Jurkat, Clone E6-1 (cell line): ENCODE measurements at regions not wholly inside any gene's neighbourhood (a gene's known extent, or its start where the extent isn't known, plus 50 kb on each side); places are given as distances from the start of the nearest gene placed in this dataset.

Experiments
- DNase-seq: peaks from one replicate; pipeline ENCODE4 v3.0.0-alpha.2; 2011; ENCODE audit warnings: low read depth, low spot score
- H3K4me3 ChIP-seq: 2 replicates; pipeline ENCODE4 v1.5.1; 2011; ENCODE audit warnings: mild to moderate bottlenecking, low read length, control low read depth, moderate library complexity

GRCh38 chr18:79607361-79607952 lies 72.1 kb upstream of the CTDP1 start:
- H3K4me3 ChIP-seq = no peak overlapping the region
- DNase-seq = no peak

DNA sequence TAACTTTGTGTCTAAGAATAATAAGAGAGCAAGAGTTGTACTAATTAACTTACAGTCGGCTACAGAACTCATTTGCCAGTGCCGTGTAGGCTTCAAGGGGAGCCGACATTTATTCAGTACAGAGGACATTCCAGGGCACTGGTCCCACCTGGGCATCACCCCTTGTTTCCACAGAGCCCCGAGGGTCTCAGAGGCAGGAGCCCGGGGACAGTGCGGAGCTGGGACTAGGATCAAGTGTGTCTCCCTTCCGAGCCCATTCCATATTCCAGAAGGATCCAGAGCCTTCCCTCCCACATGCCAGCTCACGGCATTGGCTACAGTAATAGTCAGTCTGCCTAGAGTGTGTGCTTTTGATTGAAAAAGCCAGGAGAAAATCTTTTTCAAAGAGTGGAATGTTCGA lies 71.5 kb upstream of the CTDP1 start:
- no peak for DNase-seq
- no peak overlapping the region for H3K4me3 ChIP-seq

- DNase-seq = no peak
- no peak overlapping the region for H3K4me3 ChIP-seq
These were observed 71.1 kb upstream of the CTDP1 start for GRCh38 chr18:79608535-79608934.

DNA sequence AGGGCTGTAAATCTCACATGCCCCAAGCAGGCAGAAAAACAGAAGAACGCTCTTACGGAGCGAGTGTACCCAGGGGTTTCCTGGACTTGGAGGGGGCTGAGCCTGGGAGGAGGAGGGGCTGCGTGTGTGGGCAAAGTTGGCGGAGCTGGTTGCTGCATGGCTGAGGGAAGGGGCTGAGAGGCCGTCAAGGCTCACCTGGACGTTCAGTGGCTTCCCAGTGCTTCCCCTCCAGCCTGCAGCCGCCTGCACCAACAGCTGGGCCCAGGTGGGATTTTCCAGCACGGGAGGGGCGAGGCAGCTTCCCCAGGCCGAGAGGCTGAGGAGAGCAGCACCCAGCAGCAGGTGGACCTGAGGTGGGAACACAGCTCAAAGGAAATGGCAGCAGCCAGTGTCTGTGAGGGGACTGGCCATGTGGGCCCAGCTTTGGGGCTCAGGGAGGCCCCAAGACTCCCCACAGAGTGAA lies 70.6 kb upstream of the CTDP1 start:
- no peak overlapping the region for H3K4me3 ChIP-seq
- DNase-seq = no peak

DNA sequence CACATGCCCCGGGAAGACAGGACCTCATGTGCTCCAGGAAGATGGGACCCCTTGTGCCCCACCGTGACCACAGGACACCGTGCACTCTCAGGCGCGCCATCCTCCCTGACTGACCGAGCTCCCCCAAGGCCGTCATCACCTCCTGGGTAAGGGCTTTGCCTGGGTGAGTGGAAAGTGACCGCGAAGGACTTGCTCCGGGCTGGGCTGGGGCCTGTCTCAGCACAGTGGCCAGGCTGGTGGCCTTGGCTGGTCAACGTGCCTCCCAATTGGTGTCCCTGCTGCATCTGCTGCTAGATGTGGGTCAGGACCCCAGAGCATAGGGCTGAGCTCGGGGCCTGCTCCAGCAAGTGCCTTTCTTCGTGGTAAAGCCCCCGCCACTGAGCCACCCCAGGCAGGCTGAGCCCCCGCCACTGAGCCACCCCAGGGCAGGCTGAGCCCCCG lies 69.7 kb upstream of the CTDP1 start:
- no peak for DNase-seq
- H3K4me3 ChIP-seq = no peak overlapping the region

DNA sequence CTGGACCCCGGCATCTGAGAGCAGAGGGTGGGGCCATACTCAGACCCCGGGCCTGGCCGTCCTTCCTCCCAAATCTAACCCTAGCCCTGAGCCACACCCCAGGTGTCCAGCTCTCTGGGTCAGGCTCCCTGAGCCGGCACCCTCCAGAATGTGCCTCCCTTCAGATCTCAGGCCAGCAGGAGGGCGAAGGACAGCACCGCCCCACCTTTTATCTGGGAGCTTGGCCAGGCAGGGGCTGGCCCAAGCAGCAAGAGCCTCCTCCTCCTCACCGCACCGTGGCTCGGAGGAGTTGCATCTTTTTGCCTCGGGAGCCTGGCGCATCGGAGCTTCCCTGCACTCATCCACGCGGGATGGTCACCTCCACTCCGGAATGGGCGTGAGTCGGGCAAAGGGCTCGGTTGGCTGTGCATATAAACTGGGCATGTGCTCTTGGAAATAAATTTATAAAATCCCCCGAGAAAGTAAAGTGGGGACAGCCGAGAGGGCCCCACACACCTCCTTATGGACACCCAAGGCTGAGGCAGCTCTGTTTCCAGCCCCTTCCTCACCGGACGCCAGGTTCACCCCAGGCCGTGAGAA lies 69.1 kb upstream of the CTDP1 start:
- H3K4me3 ChIP-seq = no peak overlapping the region
- DNase-seq = no peak

DNA sequence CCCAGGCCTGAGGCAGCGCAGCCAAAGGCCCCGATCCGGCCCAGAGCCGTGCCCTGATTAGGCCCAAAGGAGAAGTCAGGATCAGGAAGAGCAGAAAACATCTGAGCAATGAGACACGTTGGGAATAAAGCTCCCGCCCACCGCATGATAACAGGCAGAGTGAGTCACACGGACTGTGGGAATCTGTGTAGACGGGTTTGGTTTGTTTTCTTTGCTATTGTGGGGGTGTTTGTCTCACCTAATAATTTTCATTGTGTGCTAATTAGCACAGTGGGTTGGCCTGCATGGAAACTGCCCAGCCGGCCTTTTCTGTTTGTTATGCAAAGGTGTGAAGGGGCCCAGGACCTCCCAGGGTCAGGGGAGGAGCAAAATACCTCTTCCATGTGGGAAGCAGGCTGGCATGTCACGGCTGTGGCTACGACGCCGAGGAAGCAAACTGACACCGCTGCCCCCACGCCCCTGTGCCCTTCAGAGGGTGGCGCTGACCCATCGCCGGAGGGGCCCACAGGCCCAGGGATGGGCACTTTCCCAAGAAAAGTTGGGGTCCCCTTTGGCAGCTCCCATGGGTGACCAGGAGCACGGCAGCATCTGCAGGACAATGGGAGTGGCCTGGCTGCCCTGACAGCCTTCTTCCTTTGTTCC lies 68.4 kb upstream of the CTDP1 start:
- no peak for DNase-seq
- no peak overlapping the region for H3K4me3 ChIP-seq

DNA sequence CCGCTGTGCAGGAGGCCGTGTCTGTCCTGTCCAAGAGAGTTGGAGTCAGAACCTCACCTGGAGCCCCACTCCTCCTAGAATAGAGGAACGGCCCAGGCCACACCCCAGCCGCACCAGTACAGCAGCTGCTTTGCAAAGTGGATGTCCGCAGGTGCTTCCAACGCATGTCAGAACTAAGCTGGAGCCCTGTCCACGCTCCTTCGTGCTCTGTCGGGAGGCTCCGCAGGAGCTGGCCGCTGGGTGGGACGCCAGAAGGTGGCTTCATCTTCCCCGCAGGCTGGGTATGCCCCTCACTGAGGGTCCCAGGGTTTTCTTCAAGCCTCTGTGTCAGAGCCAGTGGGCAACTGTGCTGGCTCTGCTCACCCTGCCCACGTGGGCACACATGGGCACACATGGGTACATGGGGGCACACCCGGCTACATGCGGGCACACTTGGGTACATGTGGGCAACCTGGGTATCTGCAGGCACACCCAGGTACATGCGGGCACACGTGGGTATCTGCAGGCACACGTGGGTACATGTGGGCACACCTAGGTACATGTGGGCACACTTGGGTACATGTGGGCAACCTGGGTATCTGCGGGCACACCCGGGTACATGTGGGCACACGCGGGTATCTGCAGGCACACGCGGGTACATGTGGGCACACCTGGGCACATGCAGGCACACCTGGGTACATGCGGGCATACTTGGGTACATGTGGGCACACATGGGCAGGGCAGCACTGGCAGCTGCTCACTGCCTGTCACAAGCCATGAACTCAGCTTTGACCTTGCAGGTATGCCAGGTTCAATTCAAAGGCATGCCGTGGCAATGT lies 67.1 kb upstream of the CTDP1 start:
- no peak for DNase-seq
- H3K4me3 ChIP-seq = no peak overlapping the region

DNA sequence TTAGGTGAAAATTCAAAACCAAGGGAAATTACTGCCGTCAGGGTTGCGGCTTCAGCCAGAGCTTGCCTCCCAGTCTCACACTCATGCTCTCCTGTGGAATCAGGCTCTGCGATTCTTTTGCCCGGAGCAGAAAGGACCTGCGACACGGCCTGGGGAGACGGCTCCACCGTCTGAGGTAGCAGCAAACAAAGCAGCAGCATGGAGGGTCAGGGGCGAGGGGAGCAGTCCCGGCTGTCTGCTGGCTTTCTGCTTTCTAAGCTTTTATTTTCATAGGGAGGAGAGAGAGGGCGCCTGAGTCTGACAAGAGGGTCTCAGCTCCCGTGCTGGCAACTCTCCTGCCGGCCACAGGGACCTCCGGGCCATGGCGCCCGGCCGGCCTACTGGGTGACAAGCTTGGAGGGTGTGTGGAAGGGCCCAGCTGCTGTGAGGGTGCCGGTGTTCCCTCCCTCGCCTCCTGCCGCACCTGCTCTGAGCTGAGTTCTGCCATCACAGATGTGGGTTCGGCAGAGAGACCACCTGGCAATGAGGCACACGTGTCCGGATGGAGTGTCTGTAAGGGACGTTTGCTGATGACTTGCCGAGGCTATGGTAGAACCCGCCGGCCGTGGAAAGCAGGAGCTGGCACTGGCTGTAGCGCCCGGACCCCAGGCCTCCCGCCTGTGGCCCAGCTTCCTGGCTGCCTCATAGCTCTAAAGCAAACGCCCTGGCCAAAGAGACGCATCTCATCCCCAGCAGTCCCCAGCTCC lies 66.2 kb upstream of the CTDP1 start:
- no peak for DNase-seq
- no peak overlapping the region for H3K4me3 ChIP-seq

GRCh38 chr18:79614211-79614955 lies 65.2 kb upstream of the CTDP1 start:
- H3K4me3 ChIP-seq = no peak overlapping the region
- DNase-seq = no peak

DNA sequence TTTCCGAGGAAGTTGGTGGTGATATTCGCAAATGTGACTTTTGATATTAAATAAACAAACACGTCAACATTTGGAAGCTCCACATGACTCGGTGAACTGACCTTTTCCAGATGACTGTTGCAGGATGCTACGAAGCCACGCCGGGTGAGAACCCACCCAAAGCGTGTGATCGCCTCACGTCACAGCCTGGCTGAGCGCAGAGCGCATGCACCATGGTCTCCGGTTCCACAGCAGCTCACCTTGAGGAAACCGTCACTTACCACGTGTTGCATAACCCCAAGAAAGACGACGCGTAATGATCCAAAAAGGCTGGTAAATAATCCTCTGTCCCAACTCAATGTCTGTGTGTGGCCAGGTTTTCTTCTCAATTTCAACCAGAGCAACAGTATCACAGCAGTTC lies 64.5 kb upstream of the CTDP1 start:
- DNase-seq = no peak
- H3K4me3 ChIP-seq = no peak overlapping the region

DNA sequence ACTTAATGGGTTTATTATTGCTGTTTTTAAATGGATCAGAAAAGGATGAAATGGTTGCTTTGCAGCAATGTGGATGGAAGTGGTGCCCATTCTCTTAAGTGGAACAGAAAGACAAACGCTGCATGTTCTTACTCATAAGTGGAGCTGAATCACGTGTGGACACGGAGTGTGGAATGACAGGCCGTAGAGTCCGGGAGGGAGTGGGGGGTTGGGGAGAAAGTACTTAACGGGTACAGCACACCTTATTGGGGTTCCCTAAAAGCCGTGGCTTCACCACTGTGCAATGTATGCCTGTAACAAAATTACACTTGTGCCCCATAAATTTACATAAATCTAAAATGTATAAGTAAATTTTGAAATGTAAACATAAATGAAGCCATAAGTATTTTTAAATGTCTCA lies 64.0 kb upstream of the CTDP1 start:
- DNase-seq = no peak
- H3K4me3 ChIP-seq = no peak overlapping the region

- H3K4me3 ChIP-seq = no peak overlapping the region
- DNase-seq = no peak
These were observed 62.7 kb upstream of the CTDP1 start for GRCh38 chr18:79616651-79617510.

GRCh38 chr18:79617511-79618500 lies 61.8 kb upstream of the CTDP1 start:
- no peak for DNase-seq
- no peak overlapping the region for H3K4me3 ChIP-seq

- no peak overlapping the region for H3K4me3 ChIP-seq
- DNase-seq = no peak
These were observed 58.9 kb upstream of the CTDP1 start for GRCh38 chr18:79620576-79621165.

- H3K4me3 ChIP-seq = no peak overlapping the region
- no peak for DNase-seq
These were observed 58.1 kb upstream of the CTDP1 start for GRCh38 chr18:79621501-79621900.
